Liver (tissue), 8 donors: ENCODE measurements at regions not wholly inside any gene's neighbourhood (a gene's known extent, or its start where the extent isn't known, plus 50 kb on each side); places are given as distances from the start of the nearest gene placed in this dataset.

Source experiments
- DNase-seq: peaks from one replicate; pipeline ENCODE4 v3.0.0-alpha.2; 2017; ENCODE audit warnings: low spot score
- H3K27ac ChIP-seq, 2 donors: one replicate each; pipeline ENCODE4 v1.7.0; 2013; ENCODE audit warnings: inconsistent platforms in 2 of 2, low read length in 2 of 2, control low read depth in 1 of 2, low read depth in 1 of 2, mild to moderate bottlenecking in 1 of 2
- H3K27me3 ChIP-seq, 4 donors: one replicate each; pipeline versions ENCODE4 v1.6.1 to v1.7.0; 2013; ENCODE audit warnings: low read length in 3 of 4, inconsistent platforms in 1 of 4, mild to moderate bottlenecking in 1 of 4, moderate library complexity in 1 of 4; ENCODE audit not compliant: control insufficient read depth in 4 of 4, insufficient read depth in 4 of 4
- H3K36me3 ChIP-seq, 4 donors: one replicate each; pipeline versions ENCODE4 v1.6.1 to v1.7.0; 2013; ENCODE audit warnings: low read length in 3 of 4, mild to moderate bottlenecking in 3 of 4, low read depth in 1 of 4, moderate library complexity in 1 of 4; ENCODE audit not compliant: control insufficient read depth in 4 of 4, insufficient read depth in 3 of 4
- H3K4me1 ChIP-seq, 4 donors: one replicate each; pipeline versions ENCODE4 v1.6.1 to v1.7.0; 2013; ENCODE audit warnings: low read length in 3 of 4, mild to moderate bottlenecking in 3 of 4, moderate library complexity in 1 of 4; ENCODE audit not compliant: control insufficient read depth in 4 of 4, insufficient read depth in 4 of 4
- H3K4me3 ChIP-seq, 3 donors: one replicate each; pipeline versions ENCODE4 v1.6.1 to v1.7.0; 2013; ENCODE audit warnings: low read length in 3 of 3, control low read depth in 1 of 3, low read depth in 1 of 3, mild to moderate bottlenecking in 1 of 3
- H3K9ac ChIP-seq, 2 donors: one replicate each; pipeline ENCODE4 v1.7.0; 2013; ENCODE audit warnings: low read length in 2 of 2, mild to moderate bottlenecking in 2 of 2, moderate library complexity in 2 of 2, control low read depth in 1 of 2, low read depth in 1 of 2
- H3K9me3 ChIP-seq, 4 donors: one replicate each; pipeline versions ENCODE4 v1.6.1 to v1.7.0; 2013; ENCODE audit warnings: low read length in 3 of 4; ENCODE audit not compliant: control insufficient read depth in 4 of 4
- ATF3 ChIP-seq: IDR thresholded peaks from 2 replicates; pipeline ENCODE4 v1.6.1; 2016; ENCODE audit warnings: antibody characterized with exemption
- CTCF ChIP-seq: fragments of 150-350 bp; IDR thresholded peaks from 2 replicates; pipeline ENCODE4 v1.5.1; 2017; ENCODE audit warnings: improper control_type of control experiment, low read depth, low read length; ENCODE audit not compliant: missing input control
- EGR1 ChIP-seq, 2 donors: IDR thresholded peaks; 2 replicates each; pipeline ENCODE4 v1.6.1; 2016 to 2018; ENCODE audit warnings: antibody characterized with exemption in 2 of 2, low read depth in 2 of 2
- FOXA1 ChIP-seq: IDR thresholded peaks from 2 replicates; pipeline ENCODE4 v1.6.1; 2016; ENCODE audit warnings: antibody characterized with exemption
- FOXA2 ChIP-seq: IDR thresholded peaks from 2 replicates; pipeline ENCODE4 v1.6.1; 2016; ENCODE audit warnings: antibody characterized with exemption
- GABPA ChIP-seq, 2 donors: IDR thresholded peaks in 1 of 2; conservative IDR thresholded peaks in 1 of 2; 2 replicates each; pipeline ENCODE4 v1.6.1; 2016; ENCODE audit warnings: antibody characterized with exemption in 2 of 2, mild to moderate bottlenecking in 1 of 2, moderate library complexity in 1 of 2
- HNF4A ChIP-seq, 2 donors: conservative IDR thresholded peaks; 2 replicates each; pipeline ENCODE4 v1.6.1; 2016; ENCODE audit warnings: antibody characterized with exemption in 2 of 2, mild to moderate bottlenecking in 2 of 2
- HNF4G ChIP-seq: IDR thresholded peaks from 2 replicates; pipeline ENCODE4 v1.6.1; 2016; ENCODE audit warnings: antibody characterized with exemption
- JUND ChIP-seq, 2 donors: IDR thresholded peaks; 2 replicates each; pipeline ENCODE4 v1.6.1; 2016; ENCODE audit warnings: antibody characterized with exemption in 2 of 2
- MAX ChIP-seq: IDR thresholded peaks from 2 replicates; pipeline ENCODE4 v1.6.1; 2016; ENCODE audit warnings: antibody characterized with exemption
- NR2F2 ChIP-seq: IDR thresholded peaks from 2 replicates; pipeline ENCODE4 v1.6.1; 2016; ENCODE audit warnings: antibody characterized with exemption
- RAD21 ChIP-seq, 2 donors: IDR thresholded peaks; 2 replicates each; pipeline ENCODE4 v1.6.1; 2016; ENCODE audit warnings: antibody characterized with exemption in 2 of 2, mild to moderate bottlenecking in 2 of 2
- RXRA ChIP-seq, 2 donors: IDR thresholded peaks; 2 replicates each; pipeline ENCODE4 v1.6.1; 2017 to 2018; ENCODE audit warnings: antibody characterized with exemption in 2 of 2, mild to moderate bottlenecking in 1 of 2
- SP1 ChIP-seq: IDR thresholded peaks from 2 replicates; pipeline ENCODE4 v1.6.1; 2018; ENCODE audit warnings: antibody characterized with exemption, mild to moderate bottlenecking
- TAF1 ChIP-seq: conservative IDR thresholded peaks from 2 replicates; pipeline ENCODE4 v1.6.1; 2016; ENCODE audit warnings: antibody characterized with exemption, mild to moderate bottlenecking
- YY1 ChIP-seq: IDR thresholded peaks from 2 replicates; pipeline ENCODE4 v1.6.1; 2016; ENCODE audit warnings: antibody characterized with exemption, mild to moderate bottlenecking
- WGBS: extraction: QIAGEN DNeasy Blood & Tissue Kit; methylation state at CpG from one replicate; pipeline ENCODE4 v1.1.7; 2013; 5-methylcytosine and 5-hydroxymethylcytosine counted together
- TF ChIP-seq, protein P1 (sequence below): IDR thresholded peaks from 2 replicates; pipeline ENCODE4 v1.6.1; 2016; ENCODE audit warnings: antibody characterized with exemption
- TF ChIP-seq, protein P2 (sequence below): IDR thresholded peaks from 2 replicates; pipeline ENCODE4 v1.6.1; 2016; ENCODE audit warnings: antibody characterized with exemption, mild to moderate bottlenecking
- donor health status: healthy.
- donor health status: healthy.
- donor health status: healthy.
- donor health status: healthy.
- donor health status: healthy.

- H3K36me3 ChIP-seq: no peaks in the 10 kb centered on the region
- H3K9ac ChIP-seq: no peak overlapping the region
- no peaks in the 10 kb centered on the region for H3K4me1 ChIP-seq
- no peak for TF ChIP-seq CTCF
- TF ChIP-seq RXRA (IDR thresholded peaks at IDR 0.05): no peak
- TF ChIP-seq SP1: no peak
- TF ChIP-seq YY1: no peak
- no peak for TF ChIP-seq GABPA (IDR thresholded peaks at IDR 0.05 in 1 of 2, conservative IDR thresholded peaks at IDR 0.05 in 1 of 2)
- TF ChIP-seq NR2F2: no peak
- no peak for TF ChIP-seq ATF3
- TF ChIP-seq TAF1: no peak
- no peak for TF ChIP-seq EGR1 (IDR thresholded peaks at IDR 0.05; ENCODE audit: low read depth in 2 of 2)
- TF ChIP-seq, protein P1, sequence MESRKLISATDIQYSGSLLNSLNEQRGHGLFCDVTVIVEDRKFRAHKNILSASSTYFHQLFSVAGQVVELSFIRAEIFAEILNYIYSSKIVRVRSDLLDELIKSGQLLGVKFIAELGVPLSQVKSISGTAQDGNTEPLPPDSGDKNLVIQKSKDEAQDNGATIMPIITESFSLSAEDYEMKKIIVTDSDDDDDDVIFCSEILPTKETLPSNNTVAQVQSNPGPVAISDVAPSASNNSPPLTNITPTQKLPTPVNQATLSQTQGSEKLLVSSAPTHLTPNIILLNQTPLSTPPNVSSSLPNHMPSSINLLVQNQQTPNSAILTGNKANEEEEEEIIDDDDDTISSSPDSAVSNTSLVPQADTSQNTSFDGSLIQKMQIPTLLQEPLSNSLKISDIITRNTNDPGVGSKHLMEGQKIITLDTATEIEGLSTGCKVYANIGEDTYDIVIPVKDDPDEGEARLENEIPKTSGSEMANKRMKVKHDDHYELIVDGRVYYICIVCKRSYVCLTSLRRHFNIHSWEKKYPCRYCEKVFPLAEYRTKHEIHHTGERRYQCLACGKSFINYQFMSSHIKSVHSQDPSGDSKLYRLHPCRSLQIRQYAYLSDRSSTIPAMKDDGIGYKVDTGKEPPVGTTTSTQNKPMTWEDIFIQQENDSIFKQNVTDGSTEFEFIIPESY: no peak
- TF ChIP-seq HNF4A (conservative IDR thresholded peaks at IDR 0.05): no peak
- no peak for DNase-seq
- no peaks in the 10 kb centered on the region for H3K27me3 ChIP-seq
- no peaks in the 10 kb centered on the region for H3K9me3 ChIP-seq
- H3K27ac ChIP-seq: no peak overlapping the region
- no peak overlapping the region for H3K4me3 ChIP-seq
Observed at GRCh38 chr4:148831945-148832344, 389.7 kb upstream of the NR3C2 start.

DNA sequence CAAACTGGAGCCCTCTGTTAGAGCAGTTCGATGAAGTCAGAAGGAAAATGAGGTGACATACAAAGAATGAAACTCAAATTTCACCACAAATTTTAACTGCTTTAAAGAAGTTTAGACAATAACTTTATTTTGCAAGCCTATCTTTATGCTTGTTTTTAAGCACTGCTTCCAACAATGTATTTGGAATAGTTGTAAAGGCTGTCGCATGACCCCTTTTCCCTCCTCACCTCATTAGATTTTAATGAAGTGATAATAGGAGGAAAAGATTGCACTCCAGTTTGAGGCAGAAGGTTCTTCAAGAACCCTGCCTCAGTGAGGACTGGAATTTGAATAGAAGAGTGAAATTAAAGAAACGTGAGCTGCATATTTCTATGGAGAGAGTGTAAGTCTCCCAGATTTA is 386.1 kb upstream of the NR3C2 start:
- WGBS: 92% methylated on average over 3 of the region's 3 CpGs
- Histone ChIP-seq H3K27me3 (no peaks in the 10 kb centered on the region), H3K4me3 (no peak overlapping the region), H3K36me3 (no peaks in the 10 kb centered on the region), H3K27ac (no peak overlapping the region), H3K9ac (no peak overlapping the region), H3K4me1 (no peaks in the 10 kb centered on the region), H3K9me3 (no peaks in the 10 kb centered on the region)
- TF ChIP-seq FOXA2 (no peak), HNF4A (conservative IDR thresholded peaks at IDR 0.05) (no peak), ATF3 (no peak), HNF4G (no peak), JUND (IDR thresholded peaks at IDR 0.05) (no peak), NR2F2 (no peak), YY1 (no peak), SP1 (no peak), FOXA1 (no peak), CTCF (no peak), GABPA (IDR thresholded peaks at IDR 0.05 in 1 of 2, conservative IDR thresholded peaks at IDR 0.05 in 1 of 2) (no peak), TAF1 (no peak), RXRA (IDR thresholded peaks at IDR 0.05) (no peak), RAD21 (IDR thresholded peaks at IDR 0.05) (no peak), MAX (no peak)
- TF ChIP-seq, protein P2, sequence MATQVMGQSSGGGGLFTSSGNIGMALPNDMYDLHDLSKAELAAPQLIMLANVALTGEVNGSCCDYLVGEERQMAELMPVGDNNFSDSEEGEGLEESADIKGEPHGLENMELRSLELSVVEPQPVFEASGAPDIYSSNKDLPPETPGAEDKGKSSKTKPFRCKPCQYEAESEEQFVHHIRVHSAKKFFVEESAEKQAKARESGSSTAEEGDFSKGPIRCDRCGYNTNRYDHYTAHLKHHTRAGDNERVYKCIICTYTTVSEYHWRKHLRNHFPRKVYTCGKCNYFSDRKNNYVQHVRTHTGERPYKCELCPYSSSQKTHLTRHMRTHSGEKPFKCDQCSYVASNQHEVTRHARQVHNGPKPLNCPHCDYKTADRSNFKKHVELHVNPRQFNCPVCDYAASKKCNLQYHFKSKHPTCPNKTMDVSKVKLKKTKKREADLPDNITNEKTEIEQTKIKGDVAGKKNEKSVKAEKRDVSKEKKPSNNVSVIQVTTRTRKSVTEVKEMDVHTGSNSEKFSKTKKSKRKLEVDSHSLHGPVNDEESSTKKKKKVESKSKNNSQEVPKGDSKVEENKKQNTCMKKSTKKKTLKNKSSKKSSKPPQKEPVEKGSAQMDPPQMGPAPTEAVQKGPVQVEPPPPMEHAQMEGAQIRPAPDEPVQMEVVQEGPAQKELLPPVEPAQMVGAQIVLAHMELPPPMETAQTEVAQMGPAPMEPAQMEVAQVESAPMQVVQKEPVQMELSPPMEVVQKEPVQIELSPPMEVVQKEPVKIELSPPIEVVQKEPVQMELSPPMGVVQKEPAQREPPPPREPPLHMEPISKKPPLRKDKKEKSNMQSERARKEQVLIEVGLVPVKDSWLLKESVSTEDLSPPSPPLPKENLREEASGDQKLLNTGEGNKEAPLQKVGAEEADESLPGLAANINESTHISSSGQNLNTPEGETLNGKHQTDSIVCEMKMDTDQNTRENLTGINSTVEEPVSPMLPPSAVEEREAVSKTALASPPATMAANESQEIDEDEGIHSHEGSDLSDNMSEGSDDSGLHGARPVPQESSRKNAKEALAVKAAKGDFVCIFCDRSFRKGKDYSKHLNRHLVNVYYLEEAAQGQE: no peak
- DNase-seq: no peak
